ENCODE measurements at regions not wholly inside any gene's neighbourhood (a gene's known extent, or its start where the extent isn't known, plus 50 kb on each side); places are given as distances from the start of the nearest gene placed in this dataset.
"Not testable (repeated sequence)": the region's sequence is repeated elsewhere in the genome, so short reads cannot be mapped to it uniquely, and the experiment has no call there.

DNA sequence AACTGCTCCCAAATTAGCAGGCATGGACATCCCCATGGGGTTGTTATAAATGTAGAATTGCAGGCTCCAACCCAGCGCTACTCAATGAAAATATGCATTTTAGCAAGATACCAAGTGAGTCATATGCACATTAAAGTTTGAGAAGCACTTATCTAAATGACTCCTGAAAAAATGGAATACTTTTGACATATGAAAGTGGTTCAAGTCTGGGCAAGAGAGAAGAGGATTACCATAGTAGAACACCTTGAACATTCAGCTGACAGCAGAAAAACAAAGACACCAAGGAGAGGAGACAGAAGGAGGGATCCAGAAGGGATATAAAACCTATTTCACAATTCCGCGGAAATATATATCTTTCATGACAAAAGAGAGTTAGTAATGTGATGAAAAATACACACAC, 63.2 kb upstream of the CT83 start:
- intact Hi-C loops (cut with DNase I) = no loop called here
- DNase-seq = no peak

DNA sequence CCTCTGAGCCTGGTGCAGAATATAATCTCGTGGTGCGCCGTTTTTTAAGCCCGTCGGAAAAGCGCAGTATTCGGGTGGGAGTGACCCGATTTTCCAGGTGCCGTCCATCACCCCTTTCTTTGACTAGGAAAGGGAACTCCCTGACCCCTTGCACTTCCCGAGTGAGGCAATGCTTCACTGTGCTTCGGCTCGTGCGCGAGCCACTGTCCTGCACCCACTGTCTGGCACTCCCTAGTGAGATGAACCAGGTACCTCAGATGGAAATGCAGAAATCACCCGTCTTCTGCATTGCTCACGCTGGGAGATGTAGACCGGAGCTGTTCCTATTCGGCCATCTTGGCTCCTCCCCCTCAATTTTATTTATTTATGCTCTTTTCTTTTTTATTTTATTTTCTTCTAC, 57.5 kb upstream of the CT83 start:
- DNase-seq = peak in 1 of 10 donors; percentile 30
- intact Hi-C loops (cut with DNase I) = not testable (repeated sequence)
